A549 (cell line): ENCODE measurements at regions not wholly inside any gene's neighbourhood (a gene's known extent, or its start where the extent isn't known, plus 50 kb on each side); places are given as distances from the start of the nearest gene placed in this dataset.

Experiments used
- CEBPB ChIP-seq, 2 experiments: fragments of >200 bp in 1 of 2; sonication (Bioruptor Twin) in 1 of 2; formaldehyde crosslinking in 1 of 2; IDR thresholded peaks; 2 replicates each; pipeline ENCODE4 v1.6.1; 2012 to 2016
- EP300 ChIP-seq, 2 experiments: fragments of >200 bp; sonication (Bioruptor Twin); formaldehyde crosslinking; IDR thresholded peaks; 2 replicates in 1 of 2; 3 replicates in 1 of 2; pipeline ENCODE4 v1.6.1; 2016 to 2017
- ESRRA ChIP-seq: fragments of 150-350 bp; IDR thresholded peaks from 2 replicates; pipeline ENCODE4 v1.6.1; 2014; ENCODE audit warnings: mild to moderate bottlenecking, low read length, borderline replicate concordance
- GATA3 ChIP-seq: IDR thresholded peaks from 2 replicates; pipeline ENCODE4 v1.6.1; 2012; ENCODE audit warnings: borderline replicate concordance
- KDM1A ChIP-seq: fragments of 200-600 bp; sonication (generic); IDR thresholded peaks from 2 replicates; pipeline ENCODE4 v1.6.1; 2016; ENCODE audit warnings: low read depth, mild to moderate bottlenecking
- POLR2A ChIP-seq: IDR thresholded peaks from 2 replicates; pipeline ENCODE4 v1.6.1; 2012; ENCODE audit warnings: mild to moderate bottlenecking, low read length
- TF ChIP-seq, protein P1 (sequence below): fragments of >200 bp; sonication (Bioruptor Twin); formaldehyde crosslinking; IDR thresholded peaks from 3 replicates; pipeline ENCODE4 v1.5.1; 2016

DNA sequence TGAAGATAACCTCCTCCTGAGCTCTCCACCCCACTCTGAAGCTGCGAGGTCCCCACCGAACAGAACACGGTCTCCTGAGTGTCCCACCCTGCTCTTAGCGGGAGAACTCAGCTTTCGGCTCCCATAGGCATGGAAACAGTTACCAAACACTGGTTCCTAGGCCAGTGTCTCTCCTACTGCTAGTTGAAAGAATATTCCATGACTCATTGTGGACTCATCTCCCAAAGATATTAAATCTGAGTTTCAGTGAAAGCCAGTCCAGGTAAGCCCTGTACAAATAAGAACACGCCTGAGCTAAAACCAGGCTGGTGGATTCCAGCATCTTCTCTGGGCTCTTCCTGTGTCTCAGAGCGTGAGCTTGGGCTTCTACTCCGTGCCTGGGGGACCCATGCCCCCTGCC lies 107.5 kb upstream of the CLDN14 start:
- TF ChIP-seq, protein P1, sequence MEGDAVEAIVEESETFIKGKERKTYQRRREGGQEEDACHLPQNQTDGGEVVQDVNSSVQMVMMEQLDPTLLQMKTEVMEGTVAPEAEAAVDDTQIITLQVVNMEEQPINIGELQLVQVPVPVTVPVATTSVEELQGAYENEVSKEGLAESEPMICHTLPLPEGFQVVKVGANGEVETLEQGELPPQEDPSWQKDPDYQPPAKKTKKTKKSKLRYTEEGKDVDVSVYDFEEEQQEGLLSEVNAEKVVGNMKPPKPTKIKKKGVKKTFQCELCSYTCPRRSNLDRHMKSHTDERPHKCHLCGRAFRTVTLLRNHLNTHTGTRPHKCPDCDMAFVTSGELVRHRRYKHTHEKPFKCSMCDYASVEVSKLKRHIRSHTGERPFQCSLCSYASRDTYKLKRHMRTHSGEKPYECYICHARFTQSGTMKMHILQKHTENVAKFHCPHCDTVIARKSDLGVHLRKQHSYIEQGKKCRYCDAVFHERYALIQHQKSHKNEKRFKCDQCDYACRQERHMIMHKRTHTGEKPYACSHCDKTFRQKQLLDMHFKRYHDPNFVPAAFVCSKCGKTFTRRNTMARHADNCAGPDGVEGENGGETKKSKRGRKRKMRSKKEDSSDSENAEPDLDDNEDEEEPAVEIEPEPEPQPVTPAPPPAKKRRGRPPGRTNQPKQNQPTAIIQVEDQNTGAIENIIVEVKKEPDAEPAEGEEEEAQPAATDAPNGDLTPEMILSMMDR, result no peak
- TF ChIP-seq GATA3 (no peak), CEBPB (IDR thresholded peaks at IDR 0.05) (no peak), EP300 (IDR thresholded peaks at IDR 0.05) (no peak), ESRRA (no peak), KDM1A (no peak), POLR2A (no peak)
